Activated CD8-positive, alpha-beta memory T cell treated with anti-CD3 and anti-CD28 coated beads, Interleukin-2, amount 50 U/mL, for 4 hours (primary cell): ENCODE measurements at regions not wholly inside any gene's neighbourhood (a gene's known extent, or its start where the extent isn't known, plus 50 kb on each side); places are given as distances from the start of the nearest gene placed in this dataset.

Source experiments
- DNase-seq: peaks from one replicate; pipeline ENCODE4 v3.0.0-alpha.2; 2020

GRCh38 chr1:181392613-181393220, 90.6 kb upstream of the CACNA1E start:
- DNase-seq = no peak

- DNase-seq = no peak
Observed at GRCh38 chr1:181394766-181395165, 88.6 kb upstream of the CACNA1E start.

GRCh38 chr1:181396171-181396670, 87.1 kb upstream of the CACNA1E start:
- DNase-seq = peak; percentile 47

GRCh38 chr1:181396811-181397210, 86.5 kb upstream of the CACNA1E start:
- no peak for DNase-seq

- DNase-seq = no peak
Observed at GRCh38 chr1:181397845-181398244, 85.5 kb upstream of the CACNA1E start.

- DNase-seq = no peak
Observed at GRCh38 chr1:181398544-181398943, 84.8 kb upstream of the CACNA1E start.

GRCh38 chr1:181405584-181405983, 77.7 kb upstream of the CACNA1E start:
- DNase-seq = no peak

GRCh38 chr1:181406989-181407388, 76.3 kb upstream of the CACNA1E start:
- no peak for DNase-seq

GRCh38 chr1:181409981-181410380, 73.3 kb upstream of the CACNA1E start:
- no peak for DNase-seq

GRCh38 chr1:181412746-181413145, 70.6 kb upstream of the CACNA1E start:
- no peak for DNase-seq

GRCh38 chr1:181413195-181413815, 70.0 kb upstream of the CACNA1E start:
- DNase-seq = no peak

GRCh38 chr1:181413836-181414235, 69.5 kb upstream of the CACNA1E start:
- no peak for DNase-seq

- no peak for DNase-seq
Observed at GRCh38 chr1:181416268-181416860, 67.0 kb upstream of the CACNA1E start.

- DNase-seq = no peak
Observed at GRCh38 chr1:181417915-181418314, 65.4 kb upstream of the CACNA1E start.

GRCh38 chr1:181423301-181423918, 59.9 kb upstream of the CACNA1E start:
- peak; percentile 41 for DNase-seq

GRCh38 chr1:181424786-181425403, 58.4 kb upstream of the CACNA1E start:
- DNase-seq = peak; percentile 81

- DNase-seq = no peak
Observed at GRCh38 chr1:181425566-181425965, 57.8 kb upstream of the CACNA1E start.

- no peak for DNase-seq
Observed at GRCh38 chr1:181429462-181429861, 53.9 kb upstream of the CACNA1E start.

GRCh38 chr1:181430015-181430885, 53.1 kb upstream of the CACNA1E start:
- no peak for DNase-seq
